Adrenal gland (tissue), 9 donors: ENCODE measurements at regions not wholly inside any gene's neighbourhood (a gene's known extent, or its start where the extent isn't known, plus 50 kb on each side); places are given as distances from the start of the nearest gene placed in this dataset.

ENCODE experiments used
- DNase-seq, 7 donors: peaks; one replicate each; pipeline ENCODE4 v3.0.0-alpha.2; 2019 to 2020
- H3K27ac ChIP-seq, 5 donors: fragments of 200-600 bp; sonication (generic) in 4 of 5; 1 replicate in 3 of 5; 2 replicates in 2 of 5; pipeline versions ENCODE4 v1.5.1 to v1.8.0; 2016 to 2020; ENCODE audit warnings: mild to moderate bottlenecking in 1 of 5
- H3K27me3 ChIP-seq: fragments of 200-600 bp; 2 replicates; pipeline ENCODE4 v1.8.0; 2021
- H3K36me3 ChIP-seq, 2 donors: fragments of 200-600 bp; replicated peaks in 1 of 2; 1 replicate in 1 of 2; 2 replicates in 1 of 2; pipeline versions ENCODE4 v1.5.1 to v1.8.0; 2018 to 2022
- H3K4me1 ChIP-seq, 2 donors: fragments of 200-600 bp; replicated peaks in 1 of 2; 1 replicate in 1 of 2; 2 replicates in 1 of 2; pipeline versions ENCODE4 v1.5.1 to v1.8.0; 2018 to 2021
- H3K4me3 ChIP-seq, 4 donors: fragments of 200-600 bp; sonication (generic) in 3 of 4; one replicate each; pipeline ENCODE4 v1.5.1; 2016 to 2018
- H3K9me3 ChIP-seq, 3 donors: fragments of 200-600 bp; sonication (generic) in 1 of 3; replicated peaks in 1 of 3; 1 replicate in 2 of 3; 2 replicates in 1 of 3; pipeline versions ENCODE4 v1.5.1 to v1.8.0; 2016 to 2021
- POLR2A ChIP-seq, 2 donors: fragments of 450-650 bp; IDR thresholded peaks; one replicate each; pipeline ENCODE4 v1.6.1; 2017; ENCODE audit warnings: antibody characterized with exemption in 2 of 2, mild to moderate bottlenecking in 2 of 2, moderate library complexity in 1 of 2
- WGBS, 4 donors: extraction: QIAGEN DNeasy Blood & Tissue Kit in 2 of 4; methylation state at CpG; one replicate each; pipeline versions ENCODE4 v1.1.5 to v1.1.7; 2013 to 2017; 5-methylcytosine and 5-hydroxymethylcytosine counted together
- intact Hi-C, 2 donors: fragments of 100-400 bp; cut with DNase I; formaldehyde crosslinking; loops; one replicate each; pipeline versions ENCODE4 v1.14.1 to v1.15.0; 2022 to 2023
- TF ChIP-seq, protein P1 (sequence below), 6 experiments: fragments of 450-650 bp in 4 of 6; fragments of 200-600 bp in 2 of 6; sonication (generic) in 1 of 6; IDR thresholded peaks; 1 replicate in 5 of 6; 2 replicates in 1 of 6; pipeline versions ENCODE4 v1.5.1 to v1.8.0; 2016 to 2021; ENCODE audit warnings: antibody characterized with exemption in 6 of 6, mild to moderate bottlenecking in 2 of 6, moderate library complexity in 1 of 6
- donor health status: healthy with polysubstance abuse.
- donor health status: Bipolar disorder and iron deficiency.
- donor health status: DM: yes; HTN: yes; CAD: no.
- donor health status: DM: no; HTN: no; CAD: no.
- donor health status: DM: no; HTN: no; CAD: no.

DNA sequence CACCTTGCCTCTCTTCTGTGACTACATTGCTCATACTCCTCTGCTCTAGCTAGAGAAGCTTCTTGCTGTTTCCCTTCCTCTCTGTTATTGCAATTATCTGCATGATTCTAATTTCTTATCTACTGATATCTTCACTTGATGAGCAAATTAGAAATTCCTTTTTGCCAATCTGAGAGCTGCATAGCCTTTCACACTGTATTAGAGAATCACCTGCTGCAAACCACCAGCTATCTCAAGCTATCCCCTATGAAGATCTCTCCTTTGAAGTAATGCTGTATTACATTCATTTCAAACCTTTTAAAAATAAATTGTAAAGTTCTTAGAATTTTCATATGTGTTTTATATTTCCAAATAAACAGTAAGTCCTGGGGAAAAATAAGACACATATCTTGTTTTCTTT is 89.0 kb upstream of the ZNF804B start:
- no peak for TF ChIP-seq POLR2A (IDR thresholded peaks at IDR 0.05)
- TF ChIP-seq, protein P1, sequence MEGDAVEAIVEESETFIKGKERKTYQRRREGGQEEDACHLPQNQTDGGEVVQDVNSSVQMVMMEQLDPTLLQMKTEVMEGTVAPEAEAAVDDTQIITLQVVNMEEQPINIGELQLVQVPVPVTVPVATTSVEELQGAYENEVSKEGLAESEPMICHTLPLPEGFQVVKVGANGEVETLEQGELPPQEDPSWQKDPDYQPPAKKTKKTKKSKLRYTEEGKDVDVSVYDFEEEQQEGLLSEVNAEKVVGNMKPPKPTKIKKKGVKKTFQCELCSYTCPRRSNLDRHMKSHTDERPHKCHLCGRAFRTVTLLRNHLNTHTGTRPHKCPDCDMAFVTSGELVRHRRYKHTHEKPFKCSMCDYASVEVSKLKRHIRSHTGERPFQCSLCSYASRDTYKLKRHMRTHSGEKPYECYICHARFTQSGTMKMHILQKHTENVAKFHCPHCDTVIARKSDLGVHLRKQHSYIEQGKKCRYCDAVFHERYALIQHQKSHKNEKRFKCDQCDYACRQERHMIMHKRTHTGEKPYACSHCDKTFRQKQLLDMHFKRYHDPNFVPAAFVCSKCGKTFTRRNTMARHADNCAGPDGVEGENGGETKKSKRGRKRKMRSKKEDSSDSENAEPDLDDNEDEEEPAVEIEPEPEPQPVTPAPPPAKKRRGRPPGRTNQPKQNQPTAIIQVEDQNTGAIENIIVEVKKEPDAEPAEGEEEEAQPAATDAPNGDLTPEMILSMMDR (IDR thresholded peaks at IDR 0.05), result no peak
- Histone ChIP-seq H3K27ac (no peak overlapping the region), H3K27me3 (no peaks in the 10 kb centered on the region), H3K36me3 (no peaks in the 10 kb centered on the region), H3K9me3 (no peaks in the 10 kb centered on the region), H3K4me1 (no peaks in the 10 kb centered on the region), H3K4me3 (no peak overlapping the region)
- no peak for DNase-seq
- intact Hi-C loops, result no loop called here

DNA sequence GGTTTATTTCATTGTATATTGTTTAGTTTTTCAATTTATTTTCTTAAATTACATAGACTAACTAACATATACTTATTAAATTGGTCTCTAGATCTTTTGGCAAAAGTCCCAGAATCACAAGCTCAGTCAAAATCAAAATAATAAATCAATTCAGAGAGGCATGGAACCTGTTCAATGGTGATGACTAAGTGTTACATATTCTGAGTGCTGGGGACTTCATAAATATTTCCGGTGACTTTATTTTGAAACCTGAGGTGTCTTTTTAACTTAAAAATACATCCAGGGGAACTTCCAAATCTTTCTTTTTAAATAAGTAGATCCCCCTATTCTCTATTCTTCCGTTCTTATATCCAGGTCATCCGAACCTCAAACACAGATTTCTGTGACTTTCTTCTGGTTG is 89.6 kb upstream of the ZNF804B start:
- H3K9me3 ChIP-seq, result no peaks in the 10 kb centered on the region
- 70 to 86% (median 82%) methylated on average over 3 of the region's 3 CpGs for WGBS, 4 donors
- no peaks in the 10 kb centered on the region for H3K36me3 ChIP-seq
- DNase-seq, result no peak
- no peak for TF ChIP-seq POLR2A (IDR thresholded peaks at IDR 0.05)
- TF ChIP-seq, protein P1 (IDR thresholded peaks at IDR 0.05), result no peak
- intact Hi-C loops, result no loop called here
- H3K4me1 ChIP-seq, result no peaks in the 10 kb centered on the region
- H3K27ac ChIP-seq, result no peak overlapping the region
- no peaks in the 10 kb centered on the region for H3K27me3 ChIP-seq
- H3K4me3 ChIP-seq, result no peak overlapping the region

GRCh38 chr7:88668591-88668990 is 90.9 kb upstream of the ZNF804B start:
- Histone ChIP-seq H3K4me1 (no peaks in the 10 kb centered on the region), H3K27ac (no peak overlapping the region), H3K9me3 (no peaks in the 10 kb centered on the region), H3K4me3 (no peak overlapping the region), H3K27me3 (no peaks in the 10 kb centered on the region), H3K36me3 (no peaks in the 10 kb centered on the region)
- DNase-seq, result no peak
- intact Hi-C loops, result no loop called here
- TF ChIP-seq, protein P1 (IDR thresholded peaks at IDR 0.05), result no peak
- 49 to 75% (median 56%) methylated on average over 1 of the region's 1 CpG for WGBS, 4 donors

DNA sequence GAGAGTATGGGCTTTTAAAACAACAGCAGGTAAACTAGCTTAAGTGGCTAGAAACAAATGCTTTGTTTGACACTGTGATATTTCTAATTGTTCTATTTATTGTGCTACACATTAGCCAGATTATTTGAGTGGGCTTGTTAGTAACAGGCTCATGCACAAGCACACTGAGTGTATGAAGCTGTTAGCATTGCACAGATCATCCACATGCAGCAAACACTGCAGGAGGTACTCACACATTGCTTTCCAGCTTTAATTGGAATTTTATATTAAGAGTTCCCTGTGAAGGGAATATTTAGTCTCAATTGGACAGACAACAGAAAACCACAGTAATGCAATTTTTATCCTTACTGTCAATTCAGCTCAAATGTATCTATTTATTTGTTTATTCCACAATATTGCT is 92.9 kb upstream of the ZNF804B start:
- DNase-seq, result no peak
- Histone ChIP-seq H3K36me3 (no peaks in the 10 kb centered on the region), H3K4me3 (no peak overlapping the region), H3K27me3 (no peaks in the 10 kb centered on the region), H3K27ac (no peak overlapping the region), H3K4me1 (no peaks in the 10 kb centered on the region), H3K9me3 (no peaks in the 10 kb centered on the region)
- TF ChIP-seq POLR2A (IDR thresholded peaks at IDR 0.05), result no peak
- TF ChIP-seq, protein P1 (IDR thresholded peaks at IDR 0.05), result no peak
- intact Hi-C loops, result no loop called here
